Common myeloid progenitor, CD34-positive (primary cell): ENCODE measurements at regions not wholly inside any gene's neighbourhood (a gene's known extent, or its start where the extent isn't known, plus 50 kb on each side); places are given as distances from the start of the nearest gene placed in this dataset.
"Not testable (repeated sequence)": the region's sequence is repeated elsewhere in the genome, so short reads cannot be mapped to it uniquely, and the experiment has no call there.

Experiments used
- CTCF ChIA-PET: fragments of 350-600 bp; sonication (Branson Sonifier 250); formaldehyde crosslinking; loops from one replicate; lab custom pipeline; 2021; ENCODE audit warnings: antibody characterized with exemption; lab: Charles Lee
- POLR2A ChIA-PET: fragments of 350-600 bp; sonication (Branson Sonifier 250); formaldehyde crosslinking; loops from one replicate; lab custom pipeline; 2021; ENCODE audit warnings: antibody characterized with exemption; lab: Charles Lee
- DNase-seq, 3 donors: peaks; one replicate each; pipeline versions ENCODE4 v3.0.0 to v3.0.0-alpha.2; 2013
- H3K27ac ChIP-seq, 2 experiments: 1 replicate in 1 of 2; 2 replicates in 1 of 2; pipeline ENCODE4 v1.7.0; 2013; ENCODE audit warnings: inconsistent platforms in 2 of 2, low read length in 2 of 2, mild to moderate bottlenecking in 2 of 2, low read depth in 1 of 2, moderate library complexity in 1 of 2; ENCODE audit not compliant: severe bottlenecking in 2 of 2, insufficient read depth in 1 of 2, poor library complexity in 1 of 2
- H3K27me3 ChIP-seq, 5 experiments: replicated peaks in 2 of 5; 1 replicate in 3 of 5; 2 replicates in 2 of 5; pipeline versions ENCODE4 v1.6.1 to v1.7.0; 2013; ENCODE audit warnings: low read length in 4 of 5, mild to moderate bottlenecking in 2 of 5, moderate library complexity in 2 of 5, inconsistent platforms in 1 of 5; ENCODE audit not compliant: insufficient read depth in 5 of 5, control insufficient read depth in 4 of 5
- H3K36me3 ChIP-seq, 4 experiments: 1 replicate in 2 of 4; 2 replicates in 2 of 4; pipeline versions ENCODE4 v1.6.1 to v1.7.0; 2013; ENCODE audit warnings: low read length in 3 of 4, control low read depth in 1 of 4, mild to moderate bottlenecking in 1 of 4; ENCODE audit not compliant: control insufficient read depth in 4 of 4, insufficient read depth in 4 of 4
- H3K4me1 ChIP-seq, 4 experiments: 1 replicate in 3 of 4; 2 replicates in 1 of 4; pipeline versions ENCODE4 v1.6.1 to v1.7.1; 2013; ENCODE audit warnings: low read length in 3 of 4, mild to moderate bottlenecking in 3 of 4, control low read depth in 1 of 4, inconsistent platforms in 1 of 4, moderate library complexity in 1 of 4; ENCODE audit not compliant: control insufficient read depth in 4 of 4, insufficient read depth in 4 of 4; ENCODE audit errors: control extremely low read depth in 1 of 4
- H3K4me3 ChIP-seq, 7 experiments: 1 replicate in 4 of 7; 2 replicates in 3 of 7; pipeline versions ENCODE4 v1.5.1 to v1.7.0; 2013; ENCODE audit warnings: mild to moderate bottlenecking in 7 of 7, low read length in 6 of 7, moderate library complexity in 6 of 7, inconsistent platforms in 2 of 7, low read depth in 2 of 7, control low read depth in 1 of 7; ENCODE audit not compliant: insufficient read depth in 4 of 7, control insufficient read depth in 1 of 7; ENCODE audit errors: extremely low read depth in 1 of 7
- H3K9me3 ChIP-seq, 5 experiments: 1 replicate in 4 of 5; 2 replicates in 1 of 5; pipeline versions ENCODE4 v1.6.1 to v1.7.1; 2013; ENCODE audit warnings: low read length in 4 of 5, mild to moderate bottlenecking in 2 of 5, inconsistent platforms in 1 of 5, low read depth in 1 of 5, moderate library complexity in 1 of 5; ENCODE audit not compliant: control insufficient read depth in 4 of 5, insufficient read depth in 2 of 5; ENCODE audit errors: control extremely low read depth in 1 of 5
- WGBS: methylation state at CpG from one replicate; pipeline ENCODE4 v1.1.5; 2013; ENCODE audit not compliant: insufficient coverage; 5-methylcytosine and 5-hydroxymethylcytosine counted together

GRCh38 chr5:163342306-163342705, 95.1 kb upstream of the CCNG1 start:
- Histone ChIP-seq H3K36me3 (no peaks in the 10 kb centered on the region), H3K4me1 (no peaks in the 10 kb centered on the region), H3K27me3 (no peaks in the 10 kb centered on the region), H3K4me3 (no peak overlapping the region), H3K27ac (no peak overlapping the region), H3K9me3 (no peaks in the 10 kb centered on the region)
- no peak for DNase-seq
- ChIA-PET CTCF (no interaction called here), POLR2A (no interaction called here)
- WGBS = 85% methylated on average over 2 of the region's 2 CpGs

DNA sequence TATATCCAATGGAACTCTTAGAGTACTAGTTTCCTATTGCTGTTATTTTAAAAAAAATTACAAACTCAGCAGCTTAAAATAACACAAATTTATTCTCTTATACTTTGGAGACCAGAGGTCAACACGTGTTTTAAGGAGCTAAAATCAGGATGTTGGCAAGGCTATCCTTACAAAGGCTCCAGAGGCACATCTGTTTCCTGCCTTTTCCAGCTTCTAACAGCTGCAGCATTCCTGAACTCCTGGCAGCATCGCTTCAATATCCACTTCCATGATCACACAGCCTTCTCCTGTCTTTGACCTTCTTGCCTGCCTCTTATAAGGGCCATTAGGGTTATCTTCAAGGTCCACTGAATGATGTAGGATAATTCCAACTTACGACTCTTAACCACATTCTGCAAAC, 92.2 kb upstream of the CCNG1 start:
- Histone ChIP-seq H3K27me3 (peaks cover 0 to 2% (median 0%) of the 10 kb centered on the region in 5 experiments), H3K9me3 (no peaks in the 10 kb centered on the region), H3K27ac (no peak overlapping the region), H3K36me3 (no peaks in the 10 kb centered on the region), H3K4me1 (peaks cover 0 to 3% (median 0%) of the 10 kb centered on the region in 4 experiments), H3K4me3 (no peak overlapping the region)
- WGBS = 92% methylated on average over 2 of the region's 3 CpGs
- DNase-seq = no peak
- CTCF ChIA-PET = interaction anchor here (0.6 to 1.0 kb wide), 3 partner anchors 15 to 1801 kb away, joined by 3 to 5 read pairs (median 3); no protein-coding TSS in a partner anchor
- POLR2A ChIA-PET = no interaction called here

GRCh38 chr5:163347671-163348070, 89.7 kb upstream of the CCNG1 start:
- no peak overlapping the region for H3K4me3 ChIP-seq
- peaks cover 0 to 2% (median 0%) of the 10 kb centered on the region in 5 experiments for H3K27me3 ChIP-seq
- POLR2A ChIA-PET = no interaction called here
- H3K36me3 ChIP-seq = no peaks in the 10 kb centered on the region
- H3K27ac ChIP-seq = no peak overlapping the region
- DNase-seq = peak; percentile 63 to 81 (median 78)
- no peaks in the 10 kb centered on the region for H3K9me3 ChIP-seq
- no CpG with 5 or more reads among the region's 2 CpGs for WGBS
- peaks cover 0 to 4% (median 0%) of the 10 kb centered on the region in 4 experiments for H3K4me1 ChIP-seq
- CTCF ChIA-PET = interaction anchor here (0.7 to 5.1 kb wide), 12 partner anchors 9 to 1778 kb away, joined by 3 to 26 read pairs (median 3); no protein-coding TSS in a partner anchor

GRCh38 chr5:163350083-163350482, 87.3 kb upstream of the CCNG1 start:
- peak in 2 of 3 donors; percentile 35 for DNase-seq
- H3K4me3 ChIP-seq = no peak overlapping the region
- H3K9me3 ChIP-seq = no peaks in the 10 kb centered on the region
- H3K36me3 ChIP-seq = no peaks in the 10 kb centered on the region
- ChIA-PET CTCF (interaction anchor here (1.9 to 5.1 kb wide), 2 partner anchors 10 to 58 kb away, joined by 6 to 26 read pairs; no protein-coding TSS in a partner anchor), POLR2A (no interaction called here)
- peaks cover 0 to 4% (median 0%) of the 10 kb centered on the region in 4 experiments for H3K4me1 ChIP-seq
- no peak overlapping the region for H3K27ac ChIP-seq
- 78% methylated on average over 2 of the region's 2 CpGs for WGBS
- H3K27me3 ChIP-seq = peaks cover 0 to 2% (median 0%) of the 10 kb centered on the region in 5 experiments

GRCh38 chr5:163352531-163352930, 84.9 kb upstream of the CCNG1 start:
- no CpG with 5 or more reads among the region's 1 CpG for WGBS
- Histone ChIP-seq H3K4me1 (peaks cover 0 to 4% (median 0%) of the 10 kb centered on the region in 4 experiments), H3K9me3 (no peaks in the 10 kb centered on the region), H3K4me3 (no peak overlapping the region), H3K27me3 (peaks cover 0 to 2% (median 0%) of the 10 kb centered on the region in 5 experiments), H3K27ac (no peak overlapping the region), H3K36me3 (no peaks in the 10 kb centered on the region)
- DNase-seq = no peak
- CTCF ChIA-PET = no interaction called here
- POLR2A ChIA-PET = no interaction called here

GRCh38 chr5:163355811-163356210, 81.6 kb upstream of the CCNG1 start:
- H3K4me1 ChIP-seq, H3K27me3 ChIP-seq, DNase-seq, H3K27ac ChIP-seq, H3K9me3 ChIP-seq, H3K36me3 ChIP-seq, POLR2A ChIA-PET, H3K4me3 ChIP-seq: not testable (repeated sequence)
- CTCF ChIA-PET = interaction anchor here (0.6 to 3.5 kb wide), 3 partner anchors 8 to 1720 kb away, joined by 3 to 13 read pairs (median 3); no protein-coding TSS in a partner anchor
- 92% methylated on average over 18 of the region's 21 CpGs for WGBS

GRCh38 chr5:163357636-163358035, 79.8 kb upstream of the CCNG1 start:
- WGBS = 50% methylated on average over 2 of the region's 2 CpGs
- CTCF ChIA-PET = interaction anchor here (3.5 kb wide), 1 partner anchor 10 kb away, joined by 13 read pairs; no protein-coding TSS in a partner anchor
- Histone ChIP-seq H3K4me3 (no peak overlapping the region), H3K4me1 (peaks cover 0 to 21% (median 0%) of the 10 kb centered on the region in 4 experiments), H3K27me3 (no peaks in the 10 kb centered on the region), H3K36me3 (no peaks in the 10 kb centered on the region), H3K9me3 (no peaks in the 10 kb centered on the region), H3K27ac (no peak overlapping the region)
- no peak for DNase-seq
- POLR2A ChIA-PET = no interaction called here
